Heart left ventricle (tissue), 13 donors: ENCODE measurements at regions not wholly inside any gene's neighbourhood (a gene's known extent, or its start where the extent isn't known, plus 50 kb on each side); places are given as distances from the start of the nearest gene placed in this dataset.

Experiments used
- POLR2A ChIP-seq, 2 donors: fragments of 450-650 bp; IDR thresholded peaks; one replicate each; pipeline ENCODE4 v1.6.1; 2017; ENCODE audit warnings: antibody characterized with exemption in 2 of 2, mild to moderate bottlenecking in 2 of 2, moderate library complexity in 2 of 2
- TF ChIP-seq, protein P1 (sequence below), 12 donors: fragments of 200-600 bp; sonication (generic) in 4 of 12; IDR thresholded peaks; one replicate each; pipeline versions ENCODE4 v1.5.0 to v1.8.0; 2018 to 2022; ENCODE audit warnings: antibody characterized with exemption in 12 of 12, mild to moderate bottlenecking in 5 of 12
- donor health status: ischemic (EF 13 %, LVEDD 7.1; RV severe dilation, severe dysfunction).
- donor health status: DM: no; HTN: yes; CAD: no.
- donor health status: DM: no; HTN: no; CAD: no.
- donor health status: ischemic (EF 25% LVEDD 6.9; RV normal size, moderate dysfunction).
- donor health status: ischemic (EF 25% LVEDD 5.7; RV mildly dilated, moderate dysfunction).
- donor health status: ischemic (EF 35%, LVEDD 5.7; RV mildly dilated, moderate dysfunction).
- donor health status: nonischemic (EF 11% LVEDD 7.7; RV severe dilation, severe dysfunction).
- donor health status: DM: yes; HTN: yes; CAD: no.
- donor health status: PGD.
- donor health status: ischemic (EF 29% LVEDD 5.4; RV normal size, mild dysfunction).
- donor health status: nonischemic (EF 23%, LVEDD 6.1; RV moderate dilation, normal function).

DNA sequence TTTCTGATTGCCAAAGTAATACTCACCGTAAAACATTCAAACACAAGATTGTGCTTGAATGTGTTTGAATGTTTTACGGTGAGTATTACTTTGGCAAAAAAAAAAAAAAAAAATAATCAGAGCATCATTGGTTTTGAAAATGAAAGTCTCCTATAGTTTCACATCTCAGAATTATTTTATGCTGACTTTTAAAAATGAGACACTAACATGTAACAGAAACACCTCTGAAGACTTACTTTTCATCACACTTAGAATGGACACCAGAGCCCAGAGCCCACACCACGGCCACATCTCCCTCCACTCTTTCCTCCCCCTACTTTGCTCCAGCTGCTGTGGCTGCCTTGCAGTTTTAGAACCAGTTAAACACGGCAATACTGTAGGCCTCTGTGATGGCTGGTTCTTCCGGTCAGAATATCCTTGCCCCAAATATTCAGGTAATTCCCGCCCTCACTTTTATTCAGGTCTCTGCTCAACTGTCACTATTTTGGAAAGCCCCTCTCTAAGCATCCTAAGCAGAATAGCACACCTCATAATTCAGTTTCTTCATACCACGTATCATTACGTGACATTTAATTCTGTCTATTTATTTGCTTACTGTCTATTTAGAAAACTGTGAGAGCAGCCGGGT lies 138.9 kb upstream of the MAX start:
- TF ChIP-seq, protein P1, sequence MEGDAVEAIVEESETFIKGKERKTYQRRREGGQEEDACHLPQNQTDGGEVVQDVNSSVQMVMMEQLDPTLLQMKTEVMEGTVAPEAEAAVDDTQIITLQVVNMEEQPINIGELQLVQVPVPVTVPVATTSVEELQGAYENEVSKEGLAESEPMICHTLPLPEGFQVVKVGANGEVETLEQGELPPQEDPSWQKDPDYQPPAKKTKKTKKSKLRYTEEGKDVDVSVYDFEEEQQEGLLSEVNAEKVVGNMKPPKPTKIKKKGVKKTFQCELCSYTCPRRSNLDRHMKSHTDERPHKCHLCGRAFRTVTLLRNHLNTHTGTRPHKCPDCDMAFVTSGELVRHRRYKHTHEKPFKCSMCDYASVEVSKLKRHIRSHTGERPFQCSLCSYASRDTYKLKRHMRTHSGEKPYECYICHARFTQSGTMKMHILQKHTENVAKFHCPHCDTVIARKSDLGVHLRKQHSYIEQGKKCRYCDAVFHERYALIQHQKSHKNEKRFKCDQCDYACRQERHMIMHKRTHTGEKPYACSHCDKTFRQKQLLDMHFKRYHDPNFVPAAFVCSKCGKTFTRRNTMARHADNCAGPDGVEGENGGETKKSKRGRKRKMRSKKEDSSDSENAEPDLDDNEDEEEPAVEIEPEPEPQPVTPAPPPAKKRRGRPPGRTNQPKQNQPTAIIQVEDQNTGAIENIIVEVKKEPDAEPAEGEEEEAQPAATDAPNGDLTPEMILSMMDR (IDR thresholded peaks at IDR 0.05), result no peak
- TF ChIP-seq POLR2A (IDR thresholded peaks at IDR 0.05), result no peak
